ENCODE measurements at regions not wholly inside any gene's neighbourhood (a gene's known extent, or its start where the extent isn't known, plus 50 kb on each side); places are given as distances from the start of the nearest gene placed in this dataset.
"Not testable (repeated sequence)": the region's sequence is repeated elsewhere in the genome, so short reads cannot be mapped to it uniquely, and the experiment has no call there.

DNA sequence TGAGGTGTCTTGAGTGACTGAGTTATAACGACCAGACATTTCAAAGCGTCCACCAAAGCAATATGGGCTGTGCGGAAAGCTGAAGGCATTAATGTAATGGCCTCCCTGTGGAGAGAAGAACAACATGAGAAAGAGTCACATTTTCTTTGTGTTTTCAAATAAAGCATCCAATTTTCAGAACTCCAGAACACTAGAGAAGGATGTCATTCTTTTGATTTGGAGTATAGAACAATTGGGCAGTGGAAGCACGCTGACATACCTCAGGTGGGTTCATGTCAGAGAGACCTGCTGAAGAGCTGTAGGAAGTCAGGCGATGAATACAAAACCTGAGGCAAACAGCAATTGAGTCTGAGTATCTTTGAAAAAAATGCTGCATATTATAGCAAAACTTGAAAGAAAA lies 556.5 kb downstream of the GABRG2 start:
- no peak for DNase-seq (ENCODE audit: low spot score)

DNA sequence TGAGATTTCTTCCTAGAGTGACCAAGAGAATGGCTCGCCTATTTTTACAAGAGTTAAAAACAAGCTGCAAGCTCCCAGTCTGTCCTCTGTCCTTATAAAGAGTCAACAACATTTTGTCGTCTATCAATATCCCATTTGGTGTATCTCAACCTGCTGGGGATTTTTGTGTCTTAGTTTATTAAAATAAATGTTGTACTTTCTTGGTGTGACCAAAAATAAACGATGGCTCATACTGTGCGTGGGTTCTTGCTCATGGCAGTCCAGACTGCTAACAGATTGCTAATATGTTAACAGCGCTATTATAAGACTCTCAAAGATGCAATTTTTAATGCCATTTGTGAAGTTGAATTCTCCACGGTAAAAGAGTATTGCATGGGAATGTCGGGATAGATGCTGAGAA lies 569.9 kb downstream of the GABRG2 start:
- DNase-seq (ENCODE audit: low spot score): no peak

DNA sequence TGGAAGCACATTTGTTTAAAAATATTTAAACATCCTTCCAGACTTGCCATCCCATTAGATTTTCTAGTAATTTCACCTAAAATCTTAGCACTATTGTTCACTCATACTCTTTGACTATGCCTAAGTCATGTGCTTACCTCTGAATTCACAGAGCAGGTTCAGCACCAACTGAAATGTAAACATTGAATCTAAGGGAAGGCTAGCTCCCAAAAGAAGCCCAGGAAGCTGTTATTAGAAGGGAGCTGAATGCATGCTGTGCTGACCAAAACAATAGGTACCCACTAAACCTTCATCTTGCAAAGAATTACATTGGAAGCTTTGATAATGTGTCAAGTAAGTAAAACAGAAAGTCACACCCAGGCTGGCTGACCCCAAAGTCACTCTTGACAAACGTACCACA lies 571.3 kb downstream of the GABRG2 start:
- no peak for DNase-seq (ENCODE audit: low spot score)

DNA sequence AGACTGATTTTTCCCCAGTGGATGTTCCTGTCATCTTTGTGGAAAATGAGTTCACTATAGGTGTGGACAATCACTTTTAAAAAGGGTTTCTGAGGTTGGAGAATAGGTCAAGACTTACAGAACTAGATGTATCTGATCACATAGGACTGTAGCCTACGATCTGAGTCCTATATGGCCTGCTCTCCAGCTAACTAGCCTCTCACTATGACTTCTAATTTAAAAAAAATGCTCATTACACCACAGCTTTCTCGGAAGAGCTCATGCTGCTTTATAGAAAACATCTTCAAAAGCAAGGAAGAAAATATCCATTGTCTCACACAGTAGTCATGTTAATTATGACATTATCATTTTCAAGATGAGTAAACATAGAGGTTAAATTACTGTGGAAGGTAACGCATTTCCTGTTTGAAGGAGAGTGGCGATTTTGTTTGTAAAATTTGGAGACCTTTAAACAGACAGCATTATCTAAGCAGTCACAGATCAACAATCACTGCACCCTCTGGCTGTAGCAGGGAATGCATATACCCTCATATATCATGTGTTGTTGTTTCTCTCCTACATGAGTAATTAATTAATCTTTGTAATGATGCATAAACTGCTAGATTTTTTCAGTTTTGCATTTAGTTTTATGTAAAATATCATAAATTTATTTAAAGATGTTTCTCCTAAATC lies 573.7 kb downstream of the GABRG2 start:
- DNase-seq (ENCODE audit: low spot score): no peak

DNA sequence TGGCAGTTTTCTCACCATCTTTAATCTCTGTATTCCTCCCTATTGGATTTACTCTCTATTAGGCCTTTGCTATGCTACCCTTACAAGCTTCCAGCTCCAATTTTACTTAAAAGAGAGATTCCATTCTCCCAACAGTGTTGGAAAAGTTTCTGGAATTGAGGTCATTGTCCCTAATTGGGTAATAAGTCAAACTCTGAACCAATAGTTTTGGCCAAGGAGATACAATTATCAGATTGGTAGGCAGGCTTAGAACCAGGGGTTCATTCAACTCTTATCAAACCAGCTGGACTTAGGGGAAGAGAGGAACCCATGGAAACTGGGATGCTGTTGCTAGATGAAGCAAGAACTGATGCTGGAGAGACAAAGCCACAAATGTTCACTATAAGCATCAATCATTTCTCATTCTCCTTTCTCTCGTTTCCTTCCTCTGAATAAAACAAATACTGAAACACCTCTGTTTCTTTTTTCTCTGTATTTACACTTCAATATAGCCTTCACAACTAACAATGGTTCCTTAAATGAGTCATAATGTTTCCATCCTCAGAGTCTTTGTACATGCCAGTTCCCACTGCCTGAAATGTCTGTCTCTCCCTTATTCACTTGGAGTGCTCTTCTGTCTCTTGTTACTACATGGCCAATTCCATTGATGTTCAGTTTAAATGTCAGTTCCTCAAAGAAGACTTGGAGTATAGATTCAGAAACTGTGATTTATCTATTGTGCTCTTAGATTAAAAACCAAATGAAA lies 587.3 kb downstream of the GABRG2 start:
- DNase-seq (ENCODE audit: low spot score): no peak

DNA sequence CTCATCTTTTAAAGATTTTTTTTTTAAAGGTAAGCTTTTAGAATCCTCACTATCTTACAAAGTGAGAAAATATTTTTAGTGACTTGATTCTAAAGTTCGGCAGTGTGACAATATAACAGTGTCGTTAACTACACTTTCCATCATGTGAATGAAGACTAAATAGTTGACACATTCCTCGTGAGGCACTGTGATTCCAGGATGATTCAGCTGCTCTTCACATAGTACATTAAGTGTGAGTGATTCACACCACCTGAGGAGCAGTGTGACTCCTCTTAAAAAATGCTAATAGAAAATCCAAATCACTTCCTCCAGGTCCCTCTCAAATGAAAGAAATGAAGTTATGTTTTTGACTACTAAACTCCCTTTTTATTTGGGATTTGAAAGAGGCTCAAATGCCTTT lies 589.5 kb downstream of the GABRG2 start:
- DNase-seq (ENCODE audit: low spot score): no peak

DNA sequence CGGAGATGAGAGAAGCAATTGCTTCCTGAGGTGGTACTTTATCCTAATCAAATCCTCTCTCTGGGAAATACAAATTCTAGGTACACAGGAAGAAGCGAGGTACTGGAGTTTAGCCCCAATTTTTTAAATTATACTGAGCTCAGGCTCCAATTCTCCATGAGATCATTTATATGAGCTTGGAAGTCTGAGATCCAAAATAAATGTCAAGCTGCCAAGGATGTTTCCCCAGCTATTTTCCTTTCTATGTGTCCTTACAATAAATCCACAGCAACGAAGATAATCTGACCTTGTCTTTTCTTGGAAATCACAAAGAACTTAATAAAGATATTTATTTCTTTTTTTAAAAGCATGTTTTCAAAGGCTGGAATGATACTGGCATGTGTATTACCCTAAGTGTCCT lies 597.3 kb downstream of the GABRG2 start:
- no peak for DNase-seq (ENCODE audit: low spot score)

DNA sequence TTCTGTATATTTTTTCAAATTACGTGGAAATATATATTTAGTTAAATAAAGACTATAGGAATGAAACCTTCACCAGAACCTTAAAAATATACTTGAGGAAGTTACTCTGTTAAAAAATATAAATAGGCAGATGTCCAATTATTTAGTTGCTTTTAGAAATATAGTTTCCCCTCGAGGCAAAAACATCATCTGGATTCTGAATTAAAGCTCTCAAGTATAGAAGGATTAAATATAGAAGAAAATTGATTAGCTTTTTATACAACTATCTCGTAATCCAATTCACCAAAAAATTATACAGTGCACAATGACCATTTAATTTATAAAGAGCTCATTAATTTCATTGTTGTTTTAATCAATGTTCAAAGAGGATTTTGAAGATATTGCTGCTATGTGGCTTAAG lies 601.4 kb downstream of the GABRG2 start:
- no peak for DNase-seq (ENCODE audit: low spot score)

DNA sequence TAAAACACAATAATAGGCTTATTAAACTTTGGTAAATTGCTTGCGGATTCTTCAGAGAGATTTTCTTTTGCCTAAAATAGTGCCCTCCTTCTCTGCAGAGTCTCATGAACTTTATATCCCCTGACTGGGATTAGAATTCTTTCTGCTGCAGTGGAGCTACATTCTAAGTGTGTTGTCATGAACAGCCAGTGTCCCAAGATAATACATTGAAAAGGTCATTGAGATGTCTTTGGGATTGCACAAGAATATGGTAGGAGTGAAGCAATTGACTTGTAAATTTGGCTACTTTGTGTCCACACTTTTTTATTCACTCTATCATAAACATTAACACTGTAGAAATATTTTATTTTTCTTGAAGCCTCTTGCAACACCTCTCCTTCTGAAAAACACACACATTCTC lies 604.5 kb downstream of the GABRG2 start:
- no peak for DNase-seq (ENCODE audit: low spot score)

DNA sequence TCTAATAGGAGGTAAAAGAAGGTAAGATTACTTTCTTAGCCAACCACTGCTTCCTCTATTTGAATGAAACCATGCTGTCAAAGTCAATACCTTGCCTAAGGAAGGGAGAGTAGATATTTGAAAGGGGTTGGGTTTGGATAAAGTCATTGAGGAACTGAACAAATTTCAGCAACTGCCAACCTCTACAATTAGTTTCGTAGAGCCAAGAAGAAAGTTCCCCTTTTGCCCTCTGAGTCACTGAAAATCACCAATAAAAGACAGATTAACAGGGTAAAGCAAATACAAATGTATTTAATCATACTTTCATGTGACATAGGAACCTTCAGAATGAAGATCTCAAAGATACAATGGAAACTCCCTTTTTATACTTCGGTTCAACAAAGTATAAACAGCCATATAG lies 615.7 kb downstream of the GABRG2 start:
- DNase-seq (ENCODE audit: low spot score): no peak

DNA sequence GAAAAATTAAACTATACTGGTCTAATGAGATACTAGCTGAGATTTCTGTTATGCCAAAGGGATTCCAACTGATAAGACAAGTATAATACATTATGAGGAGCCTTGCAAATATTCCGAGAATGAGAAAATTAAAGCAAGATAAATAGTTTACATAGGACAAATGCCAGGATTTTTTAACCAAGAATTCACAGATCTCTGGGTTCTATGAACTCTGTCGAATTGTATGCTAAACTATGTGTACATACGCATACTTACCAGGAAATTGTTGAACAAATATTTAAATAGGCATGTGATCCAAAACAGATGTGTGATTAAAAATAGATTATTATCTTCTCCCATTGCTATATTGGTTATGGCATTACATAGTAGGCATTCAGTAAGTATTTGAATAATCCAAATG lies 616.6 kb downstream of the GABRG2 start:
- no peak for DNase-seq (ENCODE audit: low spot score)

DNA sequence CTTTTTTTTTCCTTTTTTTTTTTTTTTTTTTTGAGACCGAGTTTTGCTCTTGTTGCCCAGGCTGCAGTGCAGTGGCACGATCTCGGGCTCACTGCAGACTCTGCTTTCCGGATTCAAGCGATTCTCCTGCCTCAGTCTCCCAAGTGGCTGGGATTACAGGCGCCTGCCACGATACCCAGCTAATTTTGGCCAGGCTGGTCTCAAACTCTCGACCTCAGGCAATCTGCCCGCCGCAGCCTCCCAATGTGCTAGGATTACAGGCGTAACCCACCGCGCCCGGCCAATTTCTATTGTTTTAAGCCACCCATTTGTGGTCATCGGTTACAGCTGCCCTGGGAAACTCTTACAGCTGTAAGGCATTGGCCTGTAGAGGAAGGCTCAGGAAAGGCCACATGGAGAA lies 617.7 kb downstream of the GABRG2 start:
- no peak for DNase-seq (ENCODE audit: low spot score)

DNA sequence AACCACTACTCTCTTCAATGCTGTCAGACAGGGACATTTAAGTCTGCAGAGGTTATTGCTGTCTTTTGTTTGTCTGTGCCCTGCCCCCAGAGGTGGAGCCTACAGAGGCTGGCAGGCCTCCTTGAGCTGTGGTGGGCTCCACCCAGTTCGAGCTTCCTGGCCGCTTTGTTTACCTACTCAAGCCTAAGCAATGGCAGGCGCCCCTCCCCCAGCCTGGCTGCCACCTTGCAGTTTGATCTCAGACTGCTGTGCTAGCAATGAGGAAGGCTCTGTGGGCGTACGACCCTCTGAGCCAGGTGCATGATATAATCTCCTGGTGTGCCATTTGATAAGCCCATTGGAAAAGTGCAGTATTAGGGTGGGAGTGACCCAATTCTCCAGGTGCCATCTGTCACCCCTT lies 628.7 kb downstream of the GABRG2 start:
- not testable (repeated sequence) for DNase-seq (ENCODE audit: low spot score)

DNA sequence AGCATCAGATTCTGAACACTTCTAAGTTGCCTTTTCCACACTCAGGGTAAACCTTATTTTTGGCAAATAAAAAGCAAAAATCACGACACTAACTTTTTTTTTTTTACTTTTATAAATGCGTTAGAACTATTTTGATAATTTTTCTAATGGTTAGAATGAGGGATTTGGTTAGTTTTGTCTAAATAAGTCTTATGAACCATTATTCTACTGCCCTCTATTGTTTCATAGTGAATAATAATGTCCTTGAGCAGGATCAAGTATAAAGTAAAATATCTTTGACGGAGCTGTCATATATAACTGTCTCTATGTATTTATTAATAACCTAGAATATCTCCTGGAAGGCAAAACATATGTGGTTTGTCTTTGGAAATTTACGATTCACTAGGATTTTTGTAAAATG lies 631.8 kb downstream of the GABRG2 start:
- DNase-seq (ENCODE audit: low spot score): no peak

DNA sequence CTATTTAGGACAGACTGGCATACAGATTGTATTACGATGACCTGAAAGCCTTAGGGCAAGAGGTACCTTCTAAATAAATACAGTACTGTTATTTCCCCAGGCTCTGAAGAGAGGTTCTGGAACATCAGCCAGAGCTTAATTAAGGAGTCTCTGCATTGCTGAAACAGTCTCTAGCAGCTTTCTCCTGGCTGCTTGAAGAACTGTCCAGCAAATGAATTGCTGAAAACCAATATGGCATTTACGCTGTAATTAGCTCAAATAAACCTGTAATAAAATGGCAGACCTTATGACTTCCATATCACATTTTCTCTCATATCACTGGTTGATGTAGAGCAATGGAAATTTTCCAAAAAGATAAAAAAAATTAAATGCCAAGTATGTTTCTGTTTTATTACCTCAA lies 636.3 kb downstream of the GABRG2 start:
- DNase-seq (ENCODE audit: low spot score): no peak

DNA sequence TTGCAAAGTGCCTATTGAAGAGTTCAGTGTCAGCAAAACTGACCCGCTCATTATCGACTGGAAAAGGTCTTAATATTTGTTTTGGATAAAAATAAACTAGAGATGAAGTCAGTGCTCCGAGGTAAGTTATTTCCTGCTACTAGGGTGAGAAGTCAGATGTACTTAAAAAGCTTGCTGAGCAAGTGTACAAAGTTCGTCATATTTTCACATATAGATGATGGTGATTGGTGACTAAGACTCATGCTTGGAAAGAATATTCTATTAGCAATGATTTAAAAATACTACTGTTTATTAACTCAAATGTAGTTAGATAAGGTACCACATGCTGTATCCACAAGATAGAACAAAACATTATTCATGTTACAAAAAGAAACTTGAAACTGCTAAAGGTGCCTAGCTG lies 643.7 kb downstream of the GABRG2 start:
- no peak for DNase-seq (ENCODE audit: low spot score)

DNA sequence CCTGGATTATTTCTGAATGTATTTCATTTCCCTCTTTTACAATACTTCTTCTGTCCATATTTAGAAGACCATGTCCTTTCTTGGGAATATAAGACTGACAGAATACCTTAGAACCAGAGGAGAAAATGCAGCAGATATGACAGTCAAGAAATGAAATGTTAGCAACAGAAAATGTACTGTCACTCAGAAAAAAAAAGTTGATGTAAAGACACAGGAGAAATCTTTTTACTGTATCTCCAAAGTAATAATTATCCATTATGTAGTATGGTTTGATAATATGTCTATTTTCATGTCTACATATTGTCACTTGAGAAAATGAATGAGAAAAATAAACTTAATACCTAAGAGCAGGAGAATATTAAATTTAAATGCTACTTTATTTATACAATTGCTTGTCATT lies 652.1 kb downstream of the GABRG2 start:
- DNase-seq (ENCODE audit: low spot score): no peak

DNA sequence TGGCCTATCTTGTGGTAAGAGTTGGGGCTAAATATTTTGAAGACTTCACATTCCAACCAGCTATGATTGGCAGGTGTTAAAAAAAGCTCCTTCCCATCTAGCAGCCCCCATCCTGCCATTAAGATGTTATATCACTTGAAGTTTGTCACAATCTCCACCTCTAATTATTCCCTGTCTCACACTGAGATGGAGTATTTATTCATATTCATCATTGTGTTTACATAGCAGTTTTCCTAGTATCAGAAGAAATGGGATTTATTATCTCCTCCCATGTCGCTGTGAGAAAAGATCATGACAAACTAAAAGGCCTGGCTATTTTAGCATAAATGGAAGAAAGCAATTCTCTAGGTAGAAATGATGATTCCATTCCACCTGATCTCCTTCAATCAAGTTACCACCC lies 653.6 kb downstream of the GABRG2 start:
- DNase-seq (ENCODE audit: low spot score): no peak

DNA sequence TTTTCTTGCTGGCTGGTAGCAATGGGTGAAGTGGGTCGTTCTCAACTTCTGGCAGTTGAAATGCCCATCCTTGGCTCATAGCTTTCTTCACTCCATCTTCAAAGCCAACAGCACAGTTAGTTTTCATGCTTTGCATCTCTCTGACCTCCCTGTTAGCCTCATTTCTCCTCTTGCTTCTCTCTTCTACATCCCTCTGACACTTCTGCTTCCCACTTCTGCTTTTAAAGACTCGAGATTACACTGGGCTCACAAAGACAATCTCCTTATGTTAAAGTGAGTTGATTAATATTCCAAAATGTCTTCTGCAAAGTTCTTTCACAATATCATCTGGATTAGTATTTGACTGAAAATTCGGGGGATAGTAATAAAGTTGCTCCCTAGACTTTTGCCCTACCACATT lies 684.8 kb upstream of the CCNG1 start:
- no peak for DNase-seq (ENCODE audit: low spot score)

DNA sequence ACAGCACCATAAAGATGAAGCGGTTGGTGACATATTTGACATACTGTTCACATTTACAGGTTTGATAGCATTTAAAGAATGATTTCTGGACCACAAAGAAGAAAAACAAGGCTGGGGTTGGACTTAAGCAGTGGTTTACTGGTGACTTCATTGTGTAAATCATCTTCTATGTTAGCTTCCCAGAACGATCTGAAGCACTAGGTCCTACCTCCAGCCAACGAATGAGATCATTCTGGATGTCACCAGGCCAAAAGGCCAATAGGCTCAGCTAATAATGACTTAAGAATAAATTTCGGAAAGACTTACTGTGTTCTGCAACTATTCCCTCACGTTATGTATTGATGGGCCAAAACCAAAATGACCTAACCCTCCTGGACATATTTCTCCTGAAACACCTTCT lies 675.3 kb upstream of the CCNG1 start:
- no peak for DNase-seq (ENCODE audit: low spot score)

DNA sequence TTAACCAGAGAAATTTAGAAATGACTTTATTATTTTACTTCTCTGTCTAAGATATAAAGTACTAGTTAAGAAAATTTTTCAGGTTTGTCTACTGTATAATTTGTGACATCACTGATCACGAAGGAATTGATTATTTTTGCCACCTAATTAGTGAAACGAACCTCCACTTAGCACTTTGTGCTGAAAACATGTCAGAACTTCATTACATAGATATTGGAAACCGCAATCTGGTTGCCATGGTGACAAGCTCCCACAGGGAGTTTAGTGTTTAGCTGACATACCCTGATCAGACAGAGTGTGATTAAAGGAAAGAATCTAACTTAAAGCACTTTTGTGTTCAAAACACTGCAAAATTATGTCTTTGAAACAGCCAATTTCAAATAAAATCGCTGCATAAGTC lies 668.4 kb upstream of the CCNG1 start:
- no peak for DNase-seq (ENCODE audit: low spot score)

DNA sequence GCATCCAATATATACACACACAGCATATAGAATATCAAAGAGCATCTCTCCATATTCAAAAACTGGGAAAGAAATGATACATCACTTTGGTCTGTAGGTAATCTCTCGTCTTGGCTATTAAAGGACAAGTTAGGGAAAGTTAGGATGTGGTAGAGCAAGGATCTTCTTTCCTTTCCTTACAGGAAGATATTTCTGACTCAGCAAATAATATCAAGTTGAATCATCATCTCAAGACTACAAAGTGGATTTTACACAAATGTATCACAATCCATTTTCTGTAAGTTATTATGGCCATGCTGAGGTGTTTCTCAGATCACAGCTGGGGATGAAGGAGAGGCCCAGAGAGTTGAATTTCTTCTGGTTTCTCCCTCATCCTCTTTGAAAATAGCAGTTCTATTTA lies 651.7 kb upstream of the CCNG1 start:
- no peak for DNase-seq (ENCODE audit: low spot score)

DNA sequence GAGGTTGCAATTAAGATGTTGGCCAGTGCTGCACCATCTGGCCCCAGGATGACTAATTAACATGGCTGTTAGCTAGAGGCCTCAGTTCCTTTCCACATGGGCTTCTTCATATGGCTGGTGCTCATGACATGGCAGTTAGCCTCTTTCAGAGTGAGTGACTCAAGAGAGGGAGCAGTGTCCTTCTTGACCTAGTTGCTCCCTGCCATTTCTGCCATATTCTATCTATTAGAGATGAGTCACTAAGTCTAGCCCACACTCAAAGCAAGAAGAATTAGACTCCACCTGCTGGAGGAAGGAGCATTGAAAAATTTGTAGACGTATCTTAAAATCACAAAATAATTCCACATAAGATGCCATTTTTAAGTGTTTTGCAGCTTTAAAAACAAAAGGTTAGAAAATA lies 651.2 kb upstream of the CCNG1 start:
- no peak for DNase-seq (ENCODE audit: low spot score)

DNA sequence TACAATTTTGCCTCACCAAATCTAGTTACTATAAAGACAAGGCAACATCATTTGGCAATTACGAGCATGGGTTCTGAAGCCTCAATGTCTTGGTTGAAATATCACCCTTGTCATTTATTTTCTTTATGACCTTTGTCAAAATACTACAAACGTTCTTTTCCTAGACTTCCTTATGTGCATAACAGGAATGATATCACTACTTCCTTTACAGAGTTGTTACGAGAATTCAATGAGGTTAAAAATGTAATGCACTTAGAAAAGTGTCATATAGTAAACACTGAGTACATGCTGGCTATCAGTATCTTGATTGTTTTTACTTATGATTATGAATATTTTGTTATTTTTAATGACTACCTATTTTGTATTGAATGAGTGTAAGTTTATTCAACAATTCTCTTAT lies 640.9 kb upstream of the CCNG1 start:
- no peak for DNase-seq (ENCODE audit: low spot score)
